MV-4-11 (cell line): ENCODE measurements at regions not wholly inside any gene's neighbourhood (a gene's known extent, or its start where the extent isn't known, plus 50 kb on each side); places are given as distances from the start of the nearest gene placed in this dataset.

Experiments
- DNase-seq: peaks from one replicate; lab custom pipeline; 2025; lab: John Stamatoyannopoulos, UW

DNA sequence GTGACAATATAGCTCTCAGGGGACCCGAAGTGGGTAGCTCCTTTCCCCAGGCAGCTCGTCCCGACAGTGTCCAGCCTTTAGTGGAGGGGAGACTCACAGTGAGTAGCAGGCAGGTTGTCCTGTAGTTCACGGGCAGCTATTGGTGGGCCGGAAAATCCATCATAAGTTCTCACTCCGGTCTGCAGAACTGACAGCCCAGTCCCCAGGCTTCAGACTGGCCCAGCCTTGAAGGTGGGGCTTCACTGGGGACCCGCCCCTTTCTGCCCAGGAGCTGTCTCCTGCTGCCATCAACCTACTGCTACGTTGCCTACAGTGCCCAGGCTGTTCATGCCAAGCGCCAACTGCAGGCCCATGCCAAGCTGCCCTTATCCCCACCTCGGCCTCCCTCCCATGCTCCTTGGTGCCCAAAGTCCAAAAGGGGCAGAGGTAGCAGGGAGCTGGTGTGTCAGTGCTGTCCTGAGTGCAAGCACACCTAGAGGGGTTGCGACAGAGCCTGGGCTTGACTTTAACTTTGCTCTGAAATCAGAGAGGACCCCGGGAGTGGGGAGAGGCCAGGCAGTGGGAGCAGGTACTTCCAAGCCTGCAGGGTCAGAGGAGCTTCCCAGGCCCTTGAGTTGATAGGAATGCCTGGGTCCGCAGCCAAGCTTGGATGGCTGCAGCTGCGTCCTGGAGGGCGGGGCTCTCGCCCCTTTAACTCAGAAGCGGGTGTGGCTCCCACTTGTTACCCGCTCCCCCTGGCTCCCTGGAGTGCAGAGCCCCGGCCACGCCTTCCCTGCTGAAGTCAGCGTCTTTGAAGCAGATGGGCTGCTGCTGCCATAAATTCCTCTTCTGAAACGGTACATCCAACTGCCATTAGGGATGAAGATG, 1144.3 kb upstream of the NCAM2 start:
- DNase-seq = no peak

DNA sequence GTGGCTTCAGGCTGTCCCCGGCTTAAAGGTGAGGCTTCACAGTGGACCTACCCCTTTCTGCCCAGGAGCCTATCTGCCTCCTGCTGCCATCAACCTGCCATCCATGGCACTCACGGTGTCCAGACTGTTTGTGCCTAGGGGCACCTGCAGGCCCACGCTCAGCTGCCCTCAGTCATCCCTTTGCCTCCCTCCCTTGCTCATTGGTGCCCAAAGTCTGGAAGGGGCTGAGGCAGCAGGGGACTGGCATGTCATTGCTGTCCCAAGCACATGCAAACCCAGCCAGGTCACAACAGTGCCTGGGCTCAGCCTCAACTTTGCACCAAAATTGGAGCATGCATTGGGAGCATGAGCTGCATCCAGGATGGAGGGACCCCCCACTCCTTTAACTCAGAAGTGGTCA, 1142.7 kb upstream of the NCAM2 start:
- DNase-seq = no peak

DNA sequence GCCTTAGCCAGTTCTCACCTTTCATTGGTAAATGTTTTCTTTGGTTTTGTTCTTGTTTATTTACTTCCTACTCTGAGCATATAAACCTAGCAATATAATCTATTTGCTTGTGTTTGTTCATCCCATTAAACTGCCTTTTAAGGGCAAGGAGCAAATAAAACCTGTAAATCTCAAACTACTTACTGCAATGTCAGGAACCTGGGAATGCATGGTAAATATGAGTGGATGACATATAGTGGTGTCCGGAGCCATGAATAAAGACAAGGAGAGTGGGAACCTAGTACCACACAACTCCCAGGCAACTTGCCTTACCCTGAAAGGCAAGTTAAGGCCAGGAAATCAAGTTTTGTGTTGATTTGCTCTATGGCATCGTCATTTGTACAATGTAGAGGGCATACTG, 1133.7 kb upstream of the NCAM2 start:
- DNase-seq = no peak

DNA sequence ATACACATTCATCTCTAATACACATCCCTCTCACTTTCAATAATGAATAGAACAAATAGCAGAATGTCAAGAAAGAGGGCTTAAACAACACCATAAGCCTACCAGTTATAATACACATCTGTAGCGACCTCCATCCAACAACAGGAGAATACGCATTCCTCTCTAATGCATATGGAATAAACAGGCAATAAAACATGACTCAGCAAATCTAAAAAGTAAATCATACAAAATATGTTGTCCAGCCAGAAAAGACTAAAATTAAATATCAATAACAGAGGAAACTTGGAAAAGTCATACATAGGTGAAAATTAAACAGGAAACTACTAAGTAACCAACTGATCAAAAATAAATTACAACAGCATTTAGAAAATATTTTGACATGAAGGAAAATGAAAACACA, 1127.5 kb upstream of the NCAM2 start:
- DNase-seq = no peak

DNA sequence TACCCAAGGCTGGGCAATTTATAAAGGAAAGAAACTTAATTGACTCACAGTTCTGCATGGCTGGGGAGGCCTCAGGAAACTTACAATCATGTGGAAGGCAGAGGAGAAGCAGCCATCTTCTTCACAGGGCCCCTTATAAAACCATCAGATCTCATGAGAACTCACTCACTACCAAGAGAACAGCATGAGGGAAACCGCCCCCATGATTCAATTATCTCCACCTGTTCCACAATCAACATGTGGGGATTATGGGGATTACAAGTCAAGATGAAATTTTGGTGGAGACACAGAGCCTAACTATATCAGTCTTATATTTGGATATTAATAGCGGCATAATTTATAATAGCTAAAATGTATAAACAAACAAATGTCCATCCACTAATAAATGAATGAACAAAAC, 1123.7 kb upstream of the NCAM2 start:
- no peak for DNase-seq

DNA sequence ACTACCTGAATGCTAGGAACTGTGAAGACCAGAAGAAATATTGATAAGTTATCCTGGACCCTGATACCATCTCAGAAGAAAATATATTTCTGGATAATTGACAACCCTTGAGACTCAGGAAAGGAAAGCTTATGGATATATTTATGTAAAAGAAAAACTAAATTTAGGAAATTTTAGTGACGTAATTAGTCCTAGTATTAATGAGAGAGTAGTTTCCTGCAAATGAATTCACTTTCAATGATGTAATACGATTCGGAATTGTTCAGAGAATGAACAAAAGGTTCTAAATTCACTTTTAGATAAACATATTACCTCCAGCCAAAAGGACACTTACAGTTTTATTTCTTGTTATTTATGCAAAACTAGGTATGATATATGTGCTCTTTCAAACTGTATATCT, 1120.1 kb upstream of the NCAM2 start:
- no peak for DNase-seq

DNA sequence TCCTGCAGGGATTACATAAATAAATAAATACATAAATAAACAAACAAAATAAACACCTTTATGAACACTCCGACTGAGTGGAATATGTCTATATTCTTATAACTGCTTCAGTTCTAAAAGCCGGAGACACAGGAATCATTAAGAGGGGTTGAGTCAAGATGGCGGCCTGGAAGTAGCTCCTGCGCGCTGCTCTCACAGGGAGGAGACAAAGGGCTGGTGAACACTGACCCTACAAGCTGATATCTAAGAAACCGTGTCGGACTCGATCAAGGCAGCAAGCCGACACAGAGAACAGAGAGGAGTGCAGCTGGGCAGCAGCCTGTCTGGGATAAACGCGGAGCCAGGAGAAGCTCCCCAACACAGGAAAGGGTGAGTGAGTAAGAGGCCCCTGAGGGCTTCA, 1098.6 kb upstream of the NCAM2 start:
- no peak for DNase-seq

DNA sequence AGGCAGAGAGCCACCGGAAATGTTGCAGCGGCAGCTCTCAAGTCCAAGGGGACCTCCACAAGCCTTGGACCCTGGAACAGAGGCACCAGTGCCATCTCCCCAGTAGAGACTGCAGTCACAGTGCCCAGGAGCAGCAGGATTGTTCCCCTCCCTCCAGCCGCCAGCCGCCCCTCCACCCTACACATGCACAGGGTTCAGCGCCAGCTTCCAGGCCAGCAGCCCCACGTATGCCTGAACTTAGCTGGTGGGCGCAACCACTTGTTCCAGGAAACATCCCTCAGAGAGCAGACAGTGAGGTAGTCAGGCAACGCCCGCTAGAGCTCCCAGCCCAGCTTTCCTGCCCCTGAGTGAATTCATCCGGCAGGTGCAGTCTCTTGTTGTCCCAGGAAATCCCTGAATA, 1098.1 kb upstream of the NCAM2 start:
- no peak for DNase-seq

DNA sequence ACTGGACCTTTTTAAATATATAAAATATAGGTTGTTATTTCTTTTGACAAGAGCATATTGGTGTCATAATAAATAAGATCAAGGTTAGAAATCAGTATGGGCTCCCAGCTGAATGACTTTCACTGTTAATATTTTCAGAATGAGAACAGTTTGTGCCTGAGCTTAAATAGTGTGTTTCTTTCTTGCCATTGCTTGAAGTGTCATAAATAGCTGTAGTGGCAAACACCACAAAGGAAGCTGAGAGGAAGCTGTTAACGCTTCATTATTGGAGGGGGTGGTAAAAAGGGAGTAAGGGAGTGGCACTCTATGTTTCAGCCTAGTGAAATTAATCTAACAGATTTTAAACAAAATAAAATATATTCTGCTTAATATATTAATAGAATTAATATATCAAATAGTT, 1089.8 kb upstream of the NCAM2 start:
- peak; percentile 64 for DNase-seq

DNA sequence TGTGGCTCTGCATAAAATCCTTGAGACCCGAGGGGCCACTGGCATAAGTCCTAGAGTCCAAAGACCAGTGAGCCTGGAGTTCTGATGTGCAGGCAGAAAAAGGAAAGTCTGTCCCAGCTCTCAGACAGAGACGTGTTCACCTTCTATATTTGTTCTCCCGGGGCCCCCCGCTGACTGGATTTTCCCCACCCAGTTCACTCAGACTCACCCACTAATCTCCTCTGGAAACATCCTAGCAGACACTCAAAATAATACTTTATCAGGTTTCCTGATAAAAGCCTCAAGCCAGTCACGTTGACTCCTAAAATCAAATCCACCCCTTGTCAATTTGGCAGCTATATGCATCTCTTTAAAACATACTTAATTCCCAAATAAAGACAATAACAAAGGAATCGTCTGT, 1084.2 kb upstream of the NCAM2 start:
- no peak for DNase-seq

DNA sequence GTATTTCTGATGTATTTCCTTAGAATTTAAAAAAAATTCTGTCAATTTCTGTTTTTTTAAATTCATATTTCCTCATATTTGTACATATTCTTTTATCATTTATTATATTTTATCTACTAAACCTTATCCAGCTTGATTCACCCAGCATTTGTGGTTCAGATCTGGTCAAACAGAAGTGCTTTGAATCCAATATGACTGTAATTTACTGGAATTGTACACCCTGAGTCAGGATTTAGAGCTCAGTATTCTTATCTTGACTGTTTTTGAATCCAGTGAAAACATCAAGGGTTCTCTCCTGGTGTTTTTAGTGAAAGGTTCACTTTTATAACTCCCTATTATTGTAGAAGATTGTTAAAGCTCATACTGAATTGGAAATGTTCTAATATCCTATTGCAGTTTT, 1077.0 kb upstream of the NCAM2 start:
- DNase-seq = no peak

DNA sequence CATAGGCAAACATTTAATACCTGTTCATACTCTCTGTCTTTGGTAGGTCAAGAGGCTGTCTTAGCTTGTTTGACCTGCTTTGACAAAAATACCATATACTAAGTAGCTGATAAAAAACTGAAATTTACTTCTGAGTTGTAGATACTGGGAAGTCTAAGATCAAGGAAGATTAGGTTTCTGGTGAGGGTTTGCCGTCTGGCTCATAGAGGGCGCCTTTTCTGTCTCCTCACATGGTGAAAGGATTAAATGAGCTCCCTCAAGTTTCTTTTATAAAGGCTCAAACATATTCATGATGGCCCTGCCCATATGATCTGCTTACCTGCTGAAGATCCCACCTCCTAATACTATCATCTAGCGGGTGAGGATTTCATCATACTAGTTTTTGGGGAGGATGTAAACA, 1076.1 kb upstream of the NCAM2 start:
- DNase-seq = no peak

DNA sequence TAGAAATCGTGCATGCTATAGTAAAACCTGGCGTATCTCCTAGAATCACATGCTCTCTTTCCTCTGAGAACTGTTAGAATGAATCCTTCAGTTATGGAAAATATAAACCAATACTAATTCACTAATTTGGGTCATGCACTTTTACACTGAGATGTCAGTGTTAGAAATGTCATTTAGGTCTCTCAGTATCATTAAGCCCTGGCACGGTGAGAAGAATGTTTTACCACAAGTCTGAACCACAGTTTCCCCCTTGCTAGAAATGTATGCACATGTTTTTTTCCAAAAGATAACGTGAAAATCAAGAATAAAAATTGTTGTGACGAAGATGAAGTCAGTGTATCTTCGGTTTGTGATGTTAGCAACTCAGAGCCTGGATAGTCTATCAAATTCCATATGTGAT, 1062.7 kb upstream of the NCAM2 start:
- no peak for DNase-seq

DNA sequence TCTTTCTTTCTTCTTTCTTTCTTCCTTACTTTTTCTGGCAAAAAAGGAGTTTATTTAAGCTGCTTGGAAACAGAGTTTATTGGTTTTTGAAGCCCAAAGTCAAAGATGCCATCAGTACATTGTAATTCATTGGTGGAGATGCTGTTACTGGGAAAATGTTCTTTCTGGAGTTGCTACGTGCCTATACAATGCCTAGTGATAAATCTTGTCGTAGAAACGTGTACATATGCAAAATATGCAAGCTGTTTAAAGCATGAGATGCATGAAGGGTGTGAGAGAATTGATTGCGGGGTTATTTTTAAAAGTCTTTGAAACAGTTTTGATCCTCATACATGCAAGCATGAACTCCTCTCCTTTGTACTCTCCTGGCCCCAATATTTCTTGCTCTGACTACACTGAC, 1060.6 kb upstream of the NCAM2 start:
- no peak for DNase-seq

DNA sequence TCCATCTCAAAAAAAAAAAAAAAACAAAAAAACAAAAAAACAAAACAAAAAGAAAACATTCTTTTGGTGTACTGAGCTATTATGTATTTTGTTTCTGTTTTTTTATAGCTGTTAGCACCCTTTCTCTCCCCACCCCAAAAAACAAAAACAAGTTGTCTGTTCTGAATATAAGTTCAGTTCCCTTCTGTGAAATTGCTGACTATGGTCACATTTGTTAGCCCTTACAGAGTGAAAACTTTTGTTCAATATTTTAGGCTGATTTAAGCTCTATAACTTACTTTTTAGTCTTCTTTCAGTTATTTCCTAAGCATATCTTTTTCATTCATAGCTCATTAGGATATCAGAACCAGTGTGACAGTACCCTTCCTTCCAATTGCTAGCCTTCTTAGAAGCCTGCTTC, 1056.6 kb upstream of the NCAM2 start:
- no peak for DNase-seq

DNA sequence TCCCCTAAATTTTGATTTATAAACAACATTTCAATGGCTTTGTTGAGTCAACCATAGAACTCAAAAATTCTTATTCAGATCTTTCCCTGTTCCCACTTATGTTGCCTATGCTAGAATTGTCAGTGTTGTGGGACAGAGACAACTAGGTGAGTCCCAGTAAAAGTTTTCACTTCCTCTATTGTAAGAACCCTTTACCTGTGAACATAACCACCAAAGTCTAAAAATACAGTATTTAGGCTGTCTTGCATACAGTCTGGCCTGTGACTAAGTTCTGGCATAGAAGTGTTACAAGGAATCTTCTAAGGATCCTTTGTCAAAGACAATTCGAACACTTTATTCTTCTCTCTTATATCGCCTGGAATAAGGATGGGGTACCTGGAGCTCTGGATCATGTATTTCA, 1047.9 kb upstream of the NCAM2 start:
- DNase-seq = no peak

DNA sequence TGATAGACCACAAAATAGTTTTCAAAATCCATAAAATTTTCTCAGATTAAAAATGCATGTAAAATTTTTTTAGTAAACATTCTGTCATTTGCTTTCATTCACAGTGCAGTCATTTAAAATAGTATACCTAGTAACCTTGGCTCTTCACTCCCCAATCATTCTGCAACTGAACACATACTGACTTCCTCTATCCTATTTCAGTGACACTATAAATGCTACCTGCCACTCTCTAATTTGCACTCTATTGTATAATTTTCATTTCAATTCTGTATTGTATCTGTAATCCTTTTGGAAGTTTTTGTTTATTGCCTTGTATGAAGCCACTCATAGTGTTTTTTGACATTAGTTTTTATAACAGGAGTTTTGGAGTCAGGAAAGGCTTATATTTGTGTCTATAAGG, 1029.1 kb upstream of the NCAM2 start:
- DNase-seq = no peak

DNA sequence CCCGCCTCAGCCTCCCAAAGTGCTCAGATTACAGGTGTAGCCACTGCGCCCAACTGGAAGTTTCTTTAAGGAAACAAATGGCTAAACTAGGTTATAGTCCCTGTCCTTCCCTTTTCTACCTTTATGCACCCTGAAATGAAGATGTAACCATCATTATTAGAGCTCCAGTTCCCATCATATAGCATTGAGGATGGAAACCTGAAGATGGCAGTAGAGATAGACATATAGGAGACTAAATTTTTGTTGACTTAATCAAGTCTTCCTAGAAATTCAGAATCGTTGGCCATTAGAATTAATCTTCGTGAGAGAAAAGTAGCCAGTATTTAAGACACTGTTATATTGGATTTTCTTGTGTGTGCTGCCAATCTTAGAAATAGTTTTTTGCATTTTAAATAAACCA, 1016.3 kb upstream of the NCAM2 start:
- no peak for DNase-seq

DNA sequence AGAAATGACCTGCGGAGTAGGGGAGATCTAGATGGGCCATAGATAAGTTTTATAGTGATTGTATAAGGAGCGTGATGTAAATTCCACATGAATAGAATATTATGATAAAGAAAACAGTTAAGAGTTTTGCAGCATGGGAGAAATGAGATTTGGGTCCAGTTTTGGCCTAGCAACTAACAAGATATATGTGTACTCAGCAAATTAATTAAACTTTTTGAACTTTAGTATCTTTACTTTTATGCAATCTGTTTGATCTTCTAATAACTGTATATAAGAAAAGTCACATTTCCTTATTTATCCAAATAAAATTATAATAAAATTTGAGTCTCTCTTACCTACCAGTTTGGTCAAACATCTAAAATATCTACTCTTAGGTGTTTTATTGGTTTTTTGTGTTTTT, 1011.8 kb upstream of the NCAM2 start:
- no peak for DNase-seq

DNA sequence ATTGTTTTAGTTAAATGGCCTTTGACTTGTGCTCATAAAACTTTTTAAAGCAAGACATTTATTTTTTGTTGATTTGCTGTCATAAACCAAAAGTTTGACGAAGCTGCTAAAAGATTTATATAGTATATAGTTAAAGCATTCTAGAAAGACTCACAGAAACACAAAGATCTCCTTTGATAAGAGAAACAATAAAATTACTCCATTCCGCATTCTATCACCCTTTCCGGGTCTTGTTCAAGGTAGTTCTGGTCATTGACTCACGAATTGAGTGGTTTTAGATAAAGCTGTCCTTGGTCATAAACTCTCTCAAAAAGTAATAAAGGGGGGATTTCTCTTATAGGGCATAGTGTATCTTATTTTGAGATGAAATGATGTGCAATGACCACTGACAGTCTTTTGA, 1010.5 kb upstream of the NCAM2 start:
- DNase-seq = no peak

DNA sequence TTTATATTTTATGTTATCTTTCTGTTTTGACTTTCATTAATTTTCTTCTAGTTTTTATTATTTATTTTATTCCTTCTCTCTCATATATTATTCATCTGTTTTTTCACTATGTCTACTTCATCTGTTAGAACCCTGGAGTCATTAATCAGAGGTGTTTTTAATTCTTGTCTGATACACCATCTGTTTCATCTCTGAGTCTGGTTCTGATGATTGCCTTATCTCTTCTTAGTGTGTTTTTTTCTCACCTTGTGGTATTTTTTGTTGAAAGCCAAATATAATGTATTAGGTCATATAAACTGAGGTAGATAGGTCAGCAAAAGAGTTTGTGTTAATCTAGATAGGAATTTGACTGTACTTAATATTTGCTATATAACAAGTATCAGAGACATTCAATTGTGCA, 1005.7 kb upstream of the NCAM2 start:
- no peak for DNase-seq

DNA sequence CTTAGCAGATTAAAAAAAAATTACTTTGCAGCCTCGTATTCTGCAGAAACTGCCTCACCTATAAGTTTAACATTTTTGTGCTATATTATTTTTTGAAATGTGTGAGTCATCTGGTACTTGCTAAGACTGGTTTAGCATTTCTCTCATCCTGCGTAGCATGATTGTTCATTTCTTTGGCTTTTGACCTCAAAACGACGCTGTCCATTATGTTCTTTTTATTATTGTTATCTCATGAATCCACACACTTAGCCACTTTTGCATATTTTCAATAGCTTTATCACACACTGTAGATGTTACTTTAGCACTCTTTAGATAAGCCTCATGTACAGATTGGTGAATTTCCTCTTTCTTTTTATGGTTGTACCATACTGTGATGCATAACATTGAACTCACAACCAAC, 1004.9 kb upstream of the NCAM2 start:
- no peak for DNase-seq

DNA sequence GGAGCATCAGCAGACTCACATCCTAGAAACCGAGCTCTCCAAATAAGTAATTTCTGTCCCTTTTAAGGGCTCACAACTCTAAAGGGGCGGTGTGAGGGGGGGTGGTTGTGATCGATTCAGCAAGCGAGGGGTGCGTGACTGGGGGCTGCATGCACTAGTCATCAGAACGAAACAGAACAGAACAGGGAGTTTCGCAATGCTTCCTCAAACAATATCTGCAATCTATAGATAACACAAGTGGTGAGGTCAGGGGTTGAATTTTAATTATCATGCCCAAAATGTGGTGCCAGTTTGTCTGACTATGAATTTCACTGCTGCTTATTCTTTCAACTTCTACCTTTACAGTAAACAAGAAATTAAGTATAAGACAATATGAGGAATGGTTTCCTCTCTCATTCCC, 1003.0 kb upstream of the NCAM2 start:
- peak; percentile 77 for DNase-seq

DNA sequence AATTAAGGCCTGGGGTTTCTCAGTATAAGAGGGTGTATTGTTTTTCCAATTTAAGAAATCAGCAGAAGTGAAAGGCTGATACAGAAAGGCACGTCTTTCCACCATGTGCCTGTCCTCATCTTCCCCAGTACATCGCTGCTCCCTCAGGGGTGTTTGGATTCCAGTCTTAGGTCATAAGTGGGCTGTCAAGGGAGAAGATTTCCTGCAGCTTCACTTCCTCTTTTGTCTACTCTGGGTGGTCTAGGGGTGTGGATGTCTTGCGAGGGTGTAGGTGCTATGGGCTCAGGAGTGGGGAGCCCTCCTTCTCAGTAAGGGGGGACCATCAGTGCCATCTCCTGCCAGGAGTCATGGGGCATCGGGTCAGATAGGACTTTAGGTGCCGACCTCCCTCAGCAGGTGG, 999.8 kb upstream of the NCAM2 start:
- DNase-seq = peak; percentile 54
